ENCODE measurements at regions not wholly inside any gene's neighbourhood (a gene's known extent, or its start where the extent isn't known, plus 50 kb on each side); places are given as distances from the start of the nearest gene placed in this dataset.

- Histone ChIP-seq H4K20me1 (ENCODE audit: control insufficient read depth, insufficient read depth, low read depth, low read length) (no peaks in the 10 kb centered on the region), H3K4me1 (ENCODE audit: control insufficient read depth, low read length) (no peaks in the 10 kb centered on the region), H3K4me3 (ENCODE audit: low read length) (no peak overlapping the region), H3K36me3 (ENCODE audit: control insufficient read depth, low read length) (no peaks in the 10 kb centered on the region), H3K9me2 (replicated peaks; ENCODE audit: control insufficient read depth, low read length) (no peaks in the 10 kb centered on the region), H3K79me2 (ENCODE audit: control insufficient read depth, low read length) (no peaks in the 10 kb centered on the region), H3F3A (ENCODE audit: control insufficient read depth, insufficient read depth) (no peaks in the 10 kb centered on the region), H3K4me2 (ENCODE audit: low read length) (no peak overlapping the region), H3K9me3 (ENCODE audit: control insufficient read depth, insufficient read depth, low read length) (no peaks in the 10 kb centered on the region), H3K27ac (ENCODE audit: low read depth, low read length) (no peak overlapping the region), H3K27me3 (ENCODE audit: control insufficient read depth, low read length) (no peaks in the 10 kb centered on the region)
- TF ChIP-seq EZH2phosphoT487 (IDR thresholded peaks at IDR 0.05; ENCODE audit: borderline replicate concordance, low read length): no peak
- TF ChIP-seq, protein P1, sequence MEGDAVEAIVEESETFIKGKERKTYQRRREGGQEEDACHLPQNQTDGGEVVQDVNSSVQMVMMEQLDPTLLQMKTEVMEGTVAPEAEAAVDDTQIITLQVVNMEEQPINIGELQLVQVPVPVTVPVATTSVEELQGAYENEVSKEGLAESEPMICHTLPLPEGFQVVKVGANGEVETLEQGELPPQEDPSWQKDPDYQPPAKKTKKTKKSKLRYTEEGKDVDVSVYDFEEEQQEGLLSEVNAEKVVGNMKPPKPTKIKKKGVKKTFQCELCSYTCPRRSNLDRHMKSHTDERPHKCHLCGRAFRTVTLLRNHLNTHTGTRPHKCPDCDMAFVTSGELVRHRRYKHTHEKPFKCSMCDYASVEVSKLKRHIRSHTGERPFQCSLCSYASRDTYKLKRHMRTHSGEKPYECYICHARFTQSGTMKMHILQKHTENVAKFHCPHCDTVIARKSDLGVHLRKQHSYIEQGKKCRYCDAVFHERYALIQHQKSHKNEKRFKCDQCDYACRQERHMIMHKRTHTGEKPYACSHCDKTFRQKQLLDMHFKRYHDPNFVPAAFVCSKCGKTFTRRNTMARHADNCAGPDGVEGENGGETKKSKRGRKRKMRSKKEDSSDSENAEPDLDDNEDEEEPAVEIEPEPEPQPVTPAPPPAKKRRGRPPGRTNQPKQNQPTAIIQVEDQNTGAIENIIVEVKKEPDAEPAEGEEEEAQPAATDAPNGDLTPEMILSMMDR (IDR thresholded peaks at IDR 0.05; ENCODE audit: low read depth, low read length, poor library complexity, severe bottlenecking): no peak
Measured at GRCh38 chr14:34064349-34064748, 113.5 kb upstream of the EGLN3 start.

- no peaks in the 10 kb centered on the region for H3K4me1 ChIP-seq (ENCODE audit: control insufficient read depth, low read length)
- H3K9me2 ChIP-seq (replicated peaks; ENCODE audit: control insufficient read depth, low read length): no peaks in the 10 kb centered on the region
- TF ChIP-seq, protein P1 (IDR thresholded peaks at IDR 0.05; ENCODE audit: low read depth, low read length, poor library complexity, severe bottlenecking): no peak
- TF ChIP-seq EZH2phosphoT487 (IDR thresholded peaks at IDR 0.05; ENCODE audit: borderline replicate concordance, low read length): no peak
- H3K4me3 ChIP-seq (ENCODE audit: low read length): no peak overlapping the region
- no peaks in the 10 kb centered on the region for H3K27me3 ChIP-seq (ENCODE audit: control insufficient read depth, low read length)
- H4K20me1 ChIP-seq (ENCODE audit: control insufficient read depth, insufficient read depth, low read depth, low read length): no peaks in the 10 kb centered on the region
- no peaks in the 10 kb centered on the region for H3K36me3 ChIP-seq (ENCODE audit: control insufficient read depth, low read length)
- H3K4me2 ChIP-seq (ENCODE audit: low read length): no peak overlapping the region
- H3K79me2 ChIP-seq (ENCODE audit: control insufficient read depth, low read length): no peaks in the 10 kb centered on the region
- H3F3A ChIP-seq (ENCODE audit: control insufficient read depth, insufficient read depth): no peaks in the 10 kb centered on the region
- H3K27ac ChIP-seq (ENCODE audit: low read depth, low read length): no peak overlapping the region
- H3K9me3 ChIP-seq (ENCODE audit: control insufficient read depth, insufficient read depth, low read length): no peaks in the 10 kb centered on the region
Measured at GRCh38 chr14:34063470-34064164, 112.7 kb upstream of the EGLN3 start.

DNA sequence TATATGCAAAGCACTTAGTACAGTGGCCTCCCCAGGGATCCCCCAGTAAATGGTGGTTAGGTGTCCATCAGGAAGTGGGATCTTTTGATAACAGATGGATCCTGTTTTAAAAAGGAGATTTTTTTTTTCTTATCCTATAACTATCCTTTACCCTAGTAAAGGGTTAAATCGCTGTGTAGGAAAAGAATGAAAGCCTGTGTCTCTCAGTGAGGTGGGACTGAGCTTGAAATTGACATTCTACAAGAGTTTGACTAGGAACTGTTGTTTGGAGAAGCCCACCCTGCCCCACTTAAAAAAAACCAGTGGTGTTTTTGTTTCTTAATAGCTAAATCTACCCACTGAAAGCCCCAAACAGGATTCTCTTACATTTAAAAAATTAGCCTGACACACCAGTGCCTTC lies 112.2 kb upstream of the EGLN3 start:
- H3K4me1 ChIP-seq (ENCODE audit: control insufficient read depth, low read length): no peaks in the 10 kb centered on the region
- no peaks in the 10 kb centered on the region for H3K79me2 ChIP-seq (ENCODE audit: control insufficient read depth, low read length)
- no peaks in the 10 kb centered on the region for H3K27me3 ChIP-seq (ENCODE audit: control insufficient read depth, low read length)
- H3F3A ChIP-seq (ENCODE audit: control insufficient read depth, insufficient read depth): no peaks in the 10 kb centered on the region
- H3K9me2 ChIP-seq (replicated peaks; ENCODE audit: control insufficient read depth, low read length): no peaks in the 10 kb centered on the region
- H3K4me2 ChIP-seq (ENCODE audit: low read length): no peak overlapping the region
- H4K20me1 ChIP-seq (ENCODE audit: control insufficient read depth, insufficient read depth, low read depth, low read length): no peaks in the 10 kb centered on the region
- no peaks in the 10 kb centered on the region for H3K9me3 ChIP-seq (ENCODE audit: control insufficient read depth, insufficient read depth, low read length)
- H3K27ac ChIP-seq (ENCODE audit: low read depth, low read length): no peak overlapping the region
- no peak overlapping the region for H3K4me3 ChIP-seq (ENCODE audit: low read length)
- H3K36me3 ChIP-seq (ENCODE audit: control insufficient read depth, low read length): no peaks in the 10 kb centered on the region
- TF ChIP-seq EZH2phosphoT487 (IDR thresholded peaks at IDR 0.05; ENCODE audit: borderline replicate concordance, low read length): no peak
- TF ChIP-seq, protein P1 (IDR thresholded peaks at IDR 0.05; ENCODE audit: low read depth, low read length, poor library complexity, severe bottlenecking): no peak
